Stomach (tissue), 4 donors: ENCODE measurements at regions not wholly inside any gene's neighbourhood (a gene's known extent, or its start where the extent isn't known, plus 50 kb on each side); places are given as distances from the start of the nearest gene placed in this dataset.

Experiments used
- POLR2AphosphoS5 ChIP-seq, 3 donors: sonication (generic); formaldehyde crosslinking; IDR thresholded peaks; one replicate each; pipeline ENCODE4 v1.6.1; 2016; ENCODE audit warnings: antibody characterized with exemption in 3 of 3
- TF ChIP-seq, protein P1 (sequence below), 7 experiments: fragments of 450-650 bp in 4 of 7; fragments of 200-600 bp in 3 of 7; sonication (generic) in 3 of 7; IDR thresholded peaks; one replicate each; pipeline ENCODE4 v1.5.1; 2016 to 2019; ENCODE audit warnings: antibody characterized with exemption in 7 of 7, control low read depth in 2 of 7, mild to moderate bottlenecking in 1 of 7

DNA sequence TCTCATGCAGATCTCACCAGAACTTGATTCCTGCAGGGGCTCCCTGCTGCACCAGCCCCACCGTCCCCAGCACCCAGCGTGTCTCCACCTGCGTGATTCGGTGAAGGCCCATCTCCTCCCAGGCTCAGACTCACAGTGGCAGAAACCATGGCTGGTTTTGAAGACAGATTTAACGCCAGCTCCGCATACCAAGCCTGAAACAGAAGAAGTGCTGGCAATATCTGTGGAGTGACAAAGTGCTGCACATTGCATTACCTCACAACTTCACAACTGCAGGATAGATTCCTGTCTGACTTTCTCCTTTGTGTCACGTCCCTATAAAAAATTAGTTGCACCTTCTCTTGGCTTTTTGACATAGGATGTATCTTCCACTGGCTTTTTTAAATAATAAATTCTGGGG is 120.7 kb downstream of the TTLL2 start:
- TF ChIP-seq, protein P1, sequence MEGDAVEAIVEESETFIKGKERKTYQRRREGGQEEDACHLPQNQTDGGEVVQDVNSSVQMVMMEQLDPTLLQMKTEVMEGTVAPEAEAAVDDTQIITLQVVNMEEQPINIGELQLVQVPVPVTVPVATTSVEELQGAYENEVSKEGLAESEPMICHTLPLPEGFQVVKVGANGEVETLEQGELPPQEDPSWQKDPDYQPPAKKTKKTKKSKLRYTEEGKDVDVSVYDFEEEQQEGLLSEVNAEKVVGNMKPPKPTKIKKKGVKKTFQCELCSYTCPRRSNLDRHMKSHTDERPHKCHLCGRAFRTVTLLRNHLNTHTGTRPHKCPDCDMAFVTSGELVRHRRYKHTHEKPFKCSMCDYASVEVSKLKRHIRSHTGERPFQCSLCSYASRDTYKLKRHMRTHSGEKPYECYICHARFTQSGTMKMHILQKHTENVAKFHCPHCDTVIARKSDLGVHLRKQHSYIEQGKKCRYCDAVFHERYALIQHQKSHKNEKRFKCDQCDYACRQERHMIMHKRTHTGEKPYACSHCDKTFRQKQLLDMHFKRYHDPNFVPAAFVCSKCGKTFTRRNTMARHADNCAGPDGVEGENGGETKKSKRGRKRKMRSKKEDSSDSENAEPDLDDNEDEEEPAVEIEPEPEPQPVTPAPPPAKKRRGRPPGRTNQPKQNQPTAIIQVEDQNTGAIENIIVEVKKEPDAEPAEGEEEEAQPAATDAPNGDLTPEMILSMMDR (IDR thresholded peaks at IDR 0.05) = no peak
- TF ChIP-seq POLR2AphosphoS5 (IDR thresholded peaks at IDR 0.05) = no peak
